ENCODE measurements at regions not wholly inside any gene's neighbourhood (a gene's known extent, or its start where the extent isn't known, plus 50 kb on each side); places are given as distances from the start of the nearest gene placed in this dataset.
A peak's percentile ranks its signal among the peaks of the same experiment; 100 is the strongest.

DNA sequence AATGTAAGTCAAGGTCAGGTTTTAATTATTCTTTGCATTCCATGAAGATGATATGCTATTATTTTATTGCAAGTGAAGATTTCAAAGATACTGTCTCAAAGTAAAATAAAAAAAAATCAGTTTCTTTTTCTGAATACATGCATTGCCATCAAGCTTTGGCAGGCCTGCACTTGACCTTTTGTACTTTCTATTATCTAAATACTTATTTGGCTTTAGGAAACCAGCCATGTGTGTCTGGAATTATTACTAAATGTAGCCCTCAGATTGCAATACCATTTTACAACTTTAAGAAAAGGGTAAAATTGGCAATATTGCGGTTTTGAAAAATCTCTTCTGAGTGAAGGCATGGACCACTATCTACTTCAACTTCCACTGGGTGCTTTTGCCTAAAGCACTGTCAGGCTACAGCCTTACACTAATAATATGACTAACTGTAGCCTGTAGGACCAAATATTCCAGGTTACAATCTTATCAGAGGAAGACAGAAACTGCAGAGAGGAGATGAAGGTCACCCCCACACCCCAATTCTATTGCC, 349.4 kb upstream of the DCBLD2 start:
- no peak overlapping the region for H3K27ac ChIP-seq

GRCh38 chr3:99250272-99250671, 348.8 kb upstream of the DCBLD2 start:
- Histone ChIP-seq H3K27me3 (no peaks in the 10 kb centered on the region), H3K4me1 (peaks cover 0 to 6% (median 2%) of the 10 kb centered on the region in 4 donors), H3K27ac (no peak overlapping the region), H3K9me3 (no peaks in the 10 kb centered on the region), H3K4me3 (no peak overlapping the region), H3K36me3 (no peaks in the 10 kb centered on the region)
- TF ChIP-seq POLR2A (IDR thresholded peaks at IDR 0.05) (no peak), EP300 (IDR thresholded peaks at IDR 0.05) (no peak), POLR2AphosphoS5 (IDR thresholded peaks at IDR 0.05) (no peak), CTCF (IDR thresholded peaks at IDR 0.05) (no peak)
- 85 to 86% methylated on average over 4 of the region's 4 CpGs for WGBS, 2 donors
- DNase-seq (no peak), ATAC-seq (ENCODE audit: low FRiP score in 2 of 2) (no peak)

More for the DNA sequence above, 349.4 kb upstream of the DCBLD2 start:
- ATAC-seq (ENCODE audit: low FRiP score in 2 of 2) = peak in 1 of 2 donors; percentile 49
- DNase-seq = no peak
- WGBS, 2 donors = 68 to 85% methylated on average over 1 of the region's 1 CpG
- Histone ChIP-seq H3K4me3 (no peak overlapping the region), H3K27me3 (no peaks in the 10 kb centered on the region), H3K4me1 (peaks cover 0 to 6% (median 2%) of the 10 kb centered on the region in 4 donors), H3K36me3 (no peaks in the 10 kb centered on the region), H3K9me3 (no peaks in the 10 kb centered on the region)
- TF ChIP-seq POLR2AphosphoS5 (IDR thresholded peaks at IDR 0.05) (no peak), CTCF (IDR thresholded peaks at IDR 0.05) (no peak)

DNA sequence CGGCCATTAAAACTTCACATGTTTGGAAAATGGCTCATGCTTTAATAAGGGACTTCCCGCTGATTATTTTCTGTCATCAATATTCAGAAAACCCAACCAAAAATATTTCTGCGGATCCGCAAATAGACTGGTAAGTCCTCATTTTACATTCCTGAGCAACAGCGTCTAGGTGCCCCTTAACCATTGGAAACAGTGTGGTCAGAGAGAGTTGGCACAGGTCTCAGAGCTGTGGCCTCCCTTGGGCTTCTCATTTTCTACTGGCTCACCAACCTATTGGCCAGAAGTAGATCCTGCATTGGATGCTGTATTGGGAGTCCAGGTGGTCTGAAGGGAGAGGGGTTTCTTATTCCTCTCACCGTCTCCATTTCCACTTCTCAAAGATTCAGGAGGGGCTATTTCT, 348.1 kb upstream of the DCBLD2 start:
- DNase-seq = no peak
- peaks cover 0 to 6% (median 2%) of the 10 kb centered on the region in 4 donors for H3K4me1 ChIP-seq
- WGBS, 2 donors = 90 to 93% methylated on average over 6 of the region's 6 CpGs
- H3K27me3 ChIP-seq = no peaks in the 10 kb centered on the region
- no peaks in the 10 kb centered on the region for H3K36me3 ChIP-seq
- no peak overlapping the region for H3K27ac ChIP-seq
- no peak for TF ChIP-seq EP300 (IDR thresholded peaks at IDR 0.05)
- TF ChIP-seq POLR2A (IDR thresholded peaks at IDR 0.05) = no peak
- TF ChIP-seq POLR2AphosphoS5 (IDR thresholded peaks at IDR 0.05) = no peak
- TF ChIP-seq CTCF (IDR thresholded peaks at IDR 0.05) = no peak
- ATAC-seq (ENCODE audit: low FRiP score in 2 of 2) = no peak
- H3K9me3 ChIP-seq = no peaks in the 10 kb centered on the region
- H3K4me3 ChIP-seq = no peak overlapping the region

GRCh38 chr3:99248913-99249312, 347.4 kb upstream of the DCBLD2 start:
- Histone ChIP-seq H3K36me3 (no peaks in the 10 kb centered on the region), H3K27me3 (no peaks in the 10 kb centered on the region), H3K9me3 (no peaks in the 10 kb centered on the region), H3K4me3 (no peak overlapping the region), H3K4me1 (peaks cover 0 to 6% (median 2%) of the 10 kb centered on the region in 4 donors), H3K27ac (no peak overlapping the region)
- TF ChIP-seq EP300 (IDR thresholded peaks at IDR 0.05) (no peak), POLR2AphosphoS5 (IDR thresholded peaks at IDR 0.05) (no peak), CTCF (IDR thresholded peaks at IDR 0.05) (no peak), POLR2A (IDR thresholded peaks at IDR 0.05) (no peak)
- DNase-seq (no peak), ATAC-seq (ENCODE audit: low FRiP score in 2 of 2) (no peak)
- WGBS, 2 donors = 69 to 74% methylated on average over 1 of the region's 1 CpG

GRCh38 chr3:99248130-99248529, 346.6 kb upstream of the DCBLD2 start:
- no peaks in the 10 kb centered on the region for H3K27me3 ChIP-seq
- 64 to 81% methylated on average over 1 of the region's 1 CpG for WGBS, 2 donors
- no peaks in the 10 kb centered on the region for H3K9me3 ChIP-seq
- ATAC-seq (ENCODE audit: low FRiP score in 2 of 2) (no peak), DNase-seq (no peak)
- TF ChIP-seq EP300 (IDR thresholded peaks at IDR 0.05) = no peak
- H3K27ac ChIP-seq = no peak overlapping the region
- H3K4me3 ChIP-seq = no peak overlapping the region
- peaks cover 0 to 6% (median 2%) of the 10 kb centered on the region in 4 donors for H3K4me1 ChIP-seq
- H3K36me3 ChIP-seq = no peaks in the 10 kb centered on the region

All from upper lobe of left lung (tissue), 6 donors.